Thyroid gland (tissue), 4 donors: ENCODE measurements at regions not wholly inside any gene's neighbourhood (a gene's known extent, or its start where the extent isn't known, plus 50 kb on each side); places are given as distances from the start of the nearest gene placed in this dataset.

Experiments
- CTCF ChIP-seq, 6 experiments: fragments of 200-600 bp in 3 of 6; fragments of 450-650 bp in 3 of 6; sonication (generic) in 3 of 6; IDR thresholded peaks; one replicate each; pipeline ENCODE4 v1.5.1; 2016 to 2019; ENCODE audit warnings: antibody characterized with exemption in 6 of 6, mild to moderate bottlenecking in 2 of 6, inconsistent platforms in 1 of 6, moderate library complexity in 1 of 6
- POLR2A ChIP-seq, 2 donors: fragments of 450-650 bp; IDR thresholded peaks; one replicate each; pipeline ENCODE4 v1.6.1; 2017; ENCODE audit warnings: antibody characterized with exemption in 2 of 2, mild to moderate bottlenecking in 2 of 2, moderate library complexity in 1 of 2

- TF ChIP-seq CTCF (IDR thresholded peaks at IDR 0.05) (no peak), POLR2A (IDR thresholded peaks at IDR 0.05) (no peak)
These were observed 270.5 kb downstream of the BRINP2 start for GRCh38 chr1:177441281-177441680.
